ENCODE measurements at regions not wholly inside any gene's neighbourhood (a gene's known extent, or its start where the extent isn't known, plus 50 kb on each side); places are given as distances from the start of the nearest gene placed in this dataset.
A peak's percentile ranks its signal among the peaks of the same experiment; 100 is the strongest.

- ATAC-seq = peak in 1 of 4 donors; percentile 49
- Histone ChIP-seq H3K9me3 (no peaks in the 10 kb centered on the region), H3K4me1 (no peaks in the 10 kb centered on the region), H3K27me3 (no peaks in the 10 kb centered on the region), H3K36me3 (no peaks in the 10 kb centered on the region), H3K27ac (no peak overlapping the region), H3K4me3 (no peak overlapping the region)
- FAIRE-seq = peak; percentile 59
- WGBS, 2 donors = 7 to 14% methylated on average over 4 of the region's 4 CpGs
- intact Hi-C loops (cut with DNase I) = no loop called here
- no peak for TF ChIP-seq CTCF (IDR thresholded peaks at IDR 0.05)
- DNase-seq = no peak
Measured at GRCh38 chr18:24878289-24878688, 417.9 kb downstream of the HRH4 start.

- DNase-seq (no peak), FAIRE-seq (no peak), ATAC-seq (no peak)
- H3K4me3 ChIP-seq = no peak overlapping the region
- no peaks in the 10 kb centered on the region for H3K36me3 ChIP-seq
- H3K27ac ChIP-seq = no peak overlapping the region
- H3K9me3 ChIP-seq = no peaks in the 10 kb centered on the region
- no peak for TF ChIP-seq CTCF (IDR thresholded peaks at IDR 0.05)
- H3K4me1 ChIP-seq = no peaks in the 10 kb centered on the region
- 59 to 65% methylated on average over 2 of the region's 2 CpGs for WGBS, 2 donors
- no peaks in the 10 kb centered on the region for H3K27me3 ChIP-seq
- intact Hi-C loops (cut with DNase I) = loop anchor here in 1 of 3 donors (10.0 kb wide), 1 partner anchor 60 kb away; no protein-coding TSS in a partner anchor
Measured at GRCh38 chr18:24885276-24885675, 424.8 kb downstream of the HRH4 start.

- Histone ChIP-seq H3K27me3 (no peaks in the 10 kb centered on the region), H3K27ac (no peak overlapping the region), H3K4me3 (no peak overlapping the region), H3K9me3 (no peaks in the 10 kb centered on the region), H3K4me1 (no peaks in the 10 kb centered on the region), H3K36me3 (no peaks in the 10 kb centered on the region)
- ATAC-seq = no peak
- no peak for FAIRE-seq
- WGBS, 2 donors = 11 to 13% methylated on average over 2 of the region's 2 CpGs
- DNase-seq = no peak
- intact Hi-C loops (cut with DNase I) = no loop called here
- no peak for TF ChIP-seq CTCF (IDR thresholded peaks at IDR 0.05)
Measured at GRCh38 chr18:24894880-24895279, 434.4 kb downstream of the HRH4 start.

GRCh38 chr18:24897461-24897860 is 437.0 kb downstream of the HRH4 start:
- H3K27ac ChIP-seq = no peak overlapping the region
- H3K9me3 ChIP-seq = no peaks in the 10 kb centered on the region
- FAIRE-seq (no peak), DNase-seq (no peak), ATAC-seq (no peak)
- H3K4me3 ChIP-seq = no peak overlapping the region
- no peaks in the 10 kb centered on the region for H3K36me3 ChIP-seq
- no peaks in the 10 kb centered on the region for H3K27me3 ChIP-seq
- 77 to 91% methylated on average over 1 of the region's 1 CpG for WGBS, 2 donors
- intact Hi-C loops (cut with DNase I) = no loop called here
- no peaks in the 10 kb centered on the region for H3K4me1 ChIP-seq
- no peak for TF ChIP-seq CTCF (IDR thresholded peaks at IDR 0.05)

DNA sequence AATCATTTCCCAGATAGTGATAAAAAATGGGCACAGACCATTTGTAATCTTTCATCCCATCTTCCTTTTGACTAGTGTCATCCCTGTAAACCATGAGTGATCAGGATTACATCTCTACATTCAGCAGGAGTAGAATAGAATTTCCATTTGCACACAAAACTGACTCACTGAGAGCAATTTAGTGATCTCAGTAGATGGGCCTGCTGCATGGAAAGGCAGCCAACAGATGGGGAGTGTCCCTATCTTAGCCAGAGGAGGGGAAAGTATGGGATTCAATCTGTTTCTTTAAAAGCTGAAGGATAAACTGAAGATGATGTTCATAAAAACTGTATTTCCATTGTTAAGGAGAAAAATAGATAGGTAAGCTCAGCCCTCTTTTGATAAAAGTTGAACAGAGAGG is 441.7 kb downstream of the ZNF521 start:
- Histone ChIP-seq H3K27me3 (no peaks in the 10 kb centered on the region), H3K9me3 (no peaks in the 10 kb centered on the region), H3K27ac (no peak overlapping the region), H3K4me1 (no peaks in the 10 kb centered on the region), H3K4me3 (no peak overlapping the region), H3K36me3 (no peaks in the 10 kb centered on the region)
- intact Hi-C loops (cut with DNase I) = no loop called here
- ATAC-seq = no peak
- no peak for DNase-seq
- FAIRE-seq = no peak
- no peak for TF ChIP-seq CTCF (IDR thresholded peaks at IDR 0.05)
